K562 (cell line): ENCODE measurements at regions not wholly inside any gene's neighbourhood (a gene's known extent, or its start where the extent isn't known, plus 50 kb on each side); places are given as distances from the start of the nearest gene placed in this dataset.

ENCODE experiments used
- ATAC-seq: fragments of 200-7000 bp; cut with Tn5 transposase; 3 replicates; pipeline ENCODE4 v1.9.1; 2020; ENCODE audit warnings: moderate library complexity
- BruUV-seq: library from RNA; stranded (reverse); fragments of 400-500 nt; replicated peaks from 2 replicates; lab custom pipeline; 2021; lab: Mats Ljungman, UMichigan
- CTCF ChIA-PET: fragments of 300-600 bp; formaldehyde crosslinking; extraction: SDS; loops from one replicate; lab custom pipeline; 2021; ENCODE audit warnings: low intra/inter-chr PET ratio; lab: Yijun Ruan, JAX
- POLR2A ChIA-PET: fragments of 300-600, 350-650 bp; sonication (Branson Sonifier 250); formaldehyde crosslinking; extraction: SDS; loops from one replicate; lab custom pipeline; 2021; ENCODE audit warnings: antibody characterized with exemption, inconsistent platforms; lab: Yijun Ruan, JAX
- DNase-seq, 4 experiments: peaks; one replicate each; pipeline versions ENCODE4 v3.0.0 to v3.0.0-alpha.2; 2011 to 2018; ENCODE audit warnings: low spot score in 3 of 4, mixed read lengths in 3 of 4; ENCODE audit errors: extremely low read depth in 1 of 4
- FAIRE-seq: peaks from 2 replicates; lab custom pipeline; 2011; peaks lifted over from hg19 to GRCh38; lab: Jason Lieb, UNC
- H2AFZ ChIP-seq: 2 replicates; pipeline ENCODE4 v1.6.0; 2011; ENCODE audit warnings: low read depth, low read length, control low read depth, inconsistent platforms
- H3K27ac ChIP-seq: fragments of 200-600 bp; 3 replicates; pipeline ENCODE4 v1.8.0; 2011; ENCODE audit warnings: low read depth, mild to moderate bottlenecking, control low read depth, inconsistent platforms, low read length, moderate library complexity, mixed read lengths; ENCODE audit errors: extremely low read depth
- H3K27me3 ChIP-seq, 2 experiments: fragments of 300-600 bp in 1 of 2; 2 replicates in 1 of 2; 3 replicates in 1 of 2; pipeline versions ENCODE4 v1.6.0 to v1.8.0; 2011; ENCODE audit warnings: inconsistent platforms in 2 of 2, low read length in 2 of 2, mild to moderate bottlenecking in 1 of 2, mixed read lengths in 1 of 2, moderate library complexity in 1 of 2; ENCODE audit not compliant: control insufficient read depth in 2 of 2, insufficient read depth in 2 of 2
- H3K36me3 ChIP-seq: fragments of 300-600 bp; 3 replicates; pipeline ENCODE4 v1.8.0; 2011; ENCODE audit warnings: mild to moderate bottlenecking, low read length, inconsistent platforms; ENCODE audit not compliant: control insufficient read depth, insufficient read depth
- H3K4me1 ChIP-seq, 2 experiments: fragments of 200-600 bp in 1 of 2; replicated peaks in 1 of 2; 2 replicates in 1 of 2; 3 replicates in 1 of 2; pipeline versions ENCODE4 v1.5.1 to v1.8.0; 2011; ENCODE audit warnings: inconsistent platforms in 2 of 2, low read length in 2 of 2, mild to moderate bottlenecking in 1 of 2, mixed read lengths in 1 of 2, moderate library complexity in 1 of 2; ENCODE audit not compliant: control insufficient read depth in 2 of 2, insufficient read depth in 2 of 2
- H3K4me2 ChIP-seq: 2 replicates; pipeline ENCODE4 v1.6.1; 2011; ENCODE audit warnings: low read length, control low read depth, inconsistent platforms, mixed read lengths; ENCODE audit not compliant: insufficient read depth
- H3K4me3 ChIP-seq: fragments of 200-600 bp; sonication (generic), shearing (Covaris generic); 2 replicates; pipeline ENCODE4 v1.5.1; 2016; ENCODE audit warnings: control low read depth, inconsistent platforms
- H3K79me2 ChIP-seq: fragments of 200-600 bp; 3 replicates; pipeline ENCODE4 v1.8.0; 2011; ENCODE audit warnings: low read length, inconsistent platforms; ENCODE audit not compliant: control insufficient read depth, insufficient read depth
- H3K9ac ChIP-seq, 2 experiments: 2 replicates each; pipeline versions ENCODE4 v1.6.0 to v1.6.1; 2011; ENCODE audit warnings: low read depth in 2 of 2, low read length in 2 of 2, control low read depth in 1 of 2, inconsistent platforms in 1 of 2, mild to moderate bottlenecking in 1 of 2, mixed read lengths in 1 of 2; ENCODE audit not compliant: insufficient read depth in 1 of 2
- H3K9me1 ChIP-seq: one replicate; pipeline ENCODE4 v1.6.0; 2011; ENCODE audit warnings: inconsistent platforms, mild to moderate bottlenecking, low read length, moderate library complexity; ENCODE audit not compliant: control insufficient read depth, insufficient read depth
- H3K9me3 ChIP-seq: replicated peaks from 2 replicates; pipeline ENCODE4 v1.5.1; 2011; ENCODE audit warnings: low read depth, low read length, inconsistent platforms; ENCODE audit not compliant: control insufficient read depth, insufficient read depth
- H4K20me1 ChIP-seq: replicated peaks from 2 replicates; pipeline ENCODE4 v1.6.1; 2011; ENCODE audit warnings: low read length, inconsistent platforms, mixed read lengths; ENCODE audit not compliant: control insufficient read depth, insufficient read depth
- GTF3C2 ChIP-seq: IDR thresholded peaks from 3 replicates; pipeline ENCODE4 v1.6.1; 2011; ENCODE audit warnings: borderline replicate concordance, mild to moderate bottlenecking, moderate library complexity; ENCODE audit not compliant: insufficient read length; ENCODE audit errors: extremely low read depth
- NR0B1 ChIP-seq: fragments of 450-650 bp; IDR thresholded peaks from one replicate; pipeline ENCODE4 v1.6.1; 2018; ENCODE audit warnings: mild to moderate bottlenecking, moderate library complexity; ENCODE audit not compliant: partially characterized antibody
- RHOXF2B ChIP-seq: fragments of 250-450 bp; sonication (Bioruptor Pico); conservative IDR thresholded peaks from 2 replicates; pipeline ENCODE4 v1.5.1; 2021
- SLC30A9 ChIP-seq: fragments of 250-450 bp; sonication (Bioruptor Pico); IDR thresholded peaks from 2 replicates; pipeline ENCODE4 v1.8.0; 2022; ENCODE audit warnings: mild to moderate bottlenecking, moderate library complexity
- XRCC4 ChIP-seq: IDR thresholded peaks from one replicate; pipeline ENCODE4 v1.6.1; 2011; ENCODE audit not compliant: insufficient read depth, insufficient read length; ENCODE audit errors: extremely low read depth
- ZBTB40 ChIP-seq, 2 experiments: fragments of 450-650 bp in 1 of 2; sonication (generic) in 1 of 2; formaldehyde crosslinking in 1 of 2; IDR thresholded peaks; 2 replicates each; pipeline versions ENCODE4 v1.7.1 to v1.9.0; 2016 to 2022; ENCODE audit warnings: inconsistent platforms in 1 of 2, mild to moderate bottlenecking in 1 of 2, missing genetic modification reagents in 1 of 2
- ZFX ChIP-seq: sonication (generic); formaldehyde crosslinking; IDR thresholded peaks from 2 replicates; pipeline ENCODE4 v1.8.0; 2022; ENCODE audit warnings: mild to moderate bottlenecking, missing genetic modification reagents, moderate library complexity
- WGBS: fragments of 100-300 bp; shearing (Covaris generic); methylation state at CpG from one replicate; pipeline ENCODE4 v1.1.6; 2016; ENCODE audit warnings: low coverage, mixed read lengths; ENCODE audit not compliant: insufficient coverage; ENCODE audit errors: missing lambda C conversion rate; 5-methylcytosine and 5-hydroxymethylcytosine counted together
- in situ Hi-C: fragments of 300-500 bp; cut with MboI; formaldehyde crosslinking; loops from 4 replicates; pipeline ENCODE4 v1.15.0; 2018; ENCODE audit warnings: inconsistent platforms, mixed read lengths
- intact Hi-C: fragments of 100-400 bp; cut with micrococcal nuclease; formaldehyde crosslinking; loops from 2 replicates; pipeline ENCODE4 v1.14.2; 2022

- TF ChIP-seq ZBTB40 (IDR thresholded peaks at IDR 0.05) (no peak), ZBTB40 (CRISPR knock-in tag; IDR thresholded peaks at IDR 0.05) (no peak)
Measured at GRCh38 chr3:188019727-188020126, 134.2 kb upstream of the LPP start (continued).

- H2AFZ ChIP-seq = no peak overlapping the region
- H4K20me1 ChIP-seq = no peaks in the 10 kb centered on the region
- intact Hi-C loops (no loop called here), in situ Hi-C loops (no loop called here)
- no peaks in the 10 kb centered on the region for H3K36me3 ChIP-seq
- peaks cover 0 to 4% of the 10 kb centered on the region in 2 experiments; a peak in 1 of 5 replicates for H3K27me3 ChIP-seq
- no peaks in the 10 kb centered on the region for H3K9me1 ChIP-seq
- no peak overlapping the region for H3K9ac ChIP-seq
- ATAC-seq (no peak), FAIRE-seq (no peak), DNase-seq (no peak)
- BruUV-seq = no TSS peak
- CTCF ChIA-PET = no interaction called here
- no peaks in the 10 kb centered on the region for H3K79me2 ChIP-seq
- no peaks in the 10 kb centered on the region for H3K4me1 ChIP-seq
- H3K4me3 ChIP-seq = no peak overlapping the region
- 0% methylated on average over 3 of the region's 3 CpGs for WGBS
- POLR2A ChIA-PET = no interaction called here
- no peak overlapping the region for H3K27ac ChIP-seq
- no peaks in the 10 kb centered on the region for H3K9me3 ChIP-seq
- no peak overlapping the region for H3K4me2 ChIP-seq
- TF ChIP-seq RHOXF2B (CRISPR knock-in tag) (no peak), NR0B1 (no peak), XRCC4 (no peak), ZFX (CRISPR knock-in tag) (no peak), SLC30A9 (CRISPR knock-in tag) (no peak), GTF3C2 (no peak)
Measured at GRCh38 chr3:188021041-188021440, 132.9 kb upstream of the LPP start.
